ENCODE measurements at regions not wholly inside any gene's neighbourhood (a gene's known extent, or its start where the extent isn't known, plus 50 kb on each side); places are given as distances from the start of the nearest gene placed in this dataset.

DNA sequence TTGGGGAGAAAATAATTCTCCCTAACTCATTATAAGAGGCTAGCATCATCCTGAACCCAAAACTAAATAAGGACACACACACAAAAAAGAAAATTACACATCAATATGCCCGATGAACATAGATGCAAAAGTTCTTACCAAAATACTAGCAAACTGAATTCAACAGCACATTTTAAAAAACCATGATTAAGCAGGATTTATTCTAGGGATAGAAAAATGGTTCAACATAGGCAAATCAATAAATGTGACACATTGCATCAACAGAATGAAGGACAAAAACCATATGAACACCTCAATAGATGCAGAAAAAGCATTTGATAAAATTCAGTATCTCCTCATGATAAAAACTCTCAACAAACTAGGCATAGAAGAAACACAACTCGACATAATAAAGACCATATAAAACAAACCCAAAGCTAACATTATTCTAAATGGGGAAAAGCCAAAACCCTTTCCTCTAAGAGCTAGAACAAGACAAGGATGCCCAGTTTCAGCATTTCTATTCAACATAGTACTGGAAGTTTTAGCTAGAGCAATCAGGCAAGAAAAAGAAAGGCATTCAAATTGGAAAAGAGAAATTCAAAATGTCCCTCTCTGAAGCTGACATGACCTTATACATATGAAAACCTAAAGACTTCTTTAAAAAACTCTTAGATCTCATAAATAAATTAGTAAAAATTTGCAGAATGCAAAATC is 200.9 kb downstream of the NKX6-1 start:
- no peaks in the 10 kb centered on the region for H3K4me1 Mint-ChIP-seq (ENCODE audit: low read depth, unreplicated experiment)
- H3K9me3 Mint-ChIP-seq (ENCODE audit: unreplicated experiment) = peaks cover 3% of the 10 kb centered on the region
- peak overlapping the region; percentile 41 for H3K4me3 Mint-ChIP-seq (ENCODE audit: unreplicated experiment)
- DNase-seq = no peak
- peaks cover 5% of the 10 kb centered on the region for H3K36me3 Mint-ChIP-seq (ENCODE audit: unreplicated experiment)
- no peak overlapping the region for H3K27ac Mint-ChIP-seq (ENCODE audit: unreplicated experiment)
- TF ChIP-seq CTCF (IDR thresholded peaks at IDR 0.05; ENCODE audit: partially characterized antibody, unreplicated experiment) = no peak
- H3K27me3 Mint-ChIP-seq (ENCODE audit: unreplicated experiment) = peaks cover 2% of the 10 kb centered on the region

DNA sequence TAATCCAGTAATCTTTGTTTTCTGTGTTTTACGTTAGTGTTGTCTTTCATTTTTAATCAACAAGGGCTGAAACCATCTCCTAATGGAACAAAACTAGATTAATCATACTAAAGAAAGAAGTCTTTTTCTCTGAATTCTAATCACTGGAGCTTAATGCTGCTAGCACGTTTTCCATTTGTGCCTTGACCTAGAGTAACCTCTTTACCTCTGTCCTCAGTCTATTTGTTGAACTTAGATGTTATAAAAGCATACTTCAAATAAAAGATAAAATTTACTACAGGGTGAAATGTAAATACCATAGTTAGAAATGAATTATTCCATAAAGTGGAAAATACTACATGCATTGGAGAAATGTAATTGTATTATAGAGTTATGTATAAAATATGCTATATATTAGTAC is 207.1 kb downstream of the NKX6-1 start:
- Mint-ChIP-seq H3K27me3 (ENCODE audit: unreplicated experiment) (peaks cover 4% of the 10 kb centered on the region), H3K4me1 (ENCODE audit: low read depth, unreplicated experiment) (no peaks in the 10 kb centered on the region), H3K27ac (ENCODE audit: unreplicated experiment) (no peak overlapping the region), H3K4me3 (ENCODE audit: unreplicated experiment) (no peak overlapping the region), H3K36me3 (ENCODE audit: unreplicated experiment) (peaks cover 28% of the 10 kb centered on the region), H3K9me3 (ENCODE audit: unreplicated experiment) (peaks cover 5% of the 10 kb centered on the region)
- no peak for TF ChIP-seq CTCF (IDR thresholded peaks at IDR 0.05; ENCODE audit: partially characterized antibody, unreplicated experiment)
- DNase-seq = no peak

DNA sequence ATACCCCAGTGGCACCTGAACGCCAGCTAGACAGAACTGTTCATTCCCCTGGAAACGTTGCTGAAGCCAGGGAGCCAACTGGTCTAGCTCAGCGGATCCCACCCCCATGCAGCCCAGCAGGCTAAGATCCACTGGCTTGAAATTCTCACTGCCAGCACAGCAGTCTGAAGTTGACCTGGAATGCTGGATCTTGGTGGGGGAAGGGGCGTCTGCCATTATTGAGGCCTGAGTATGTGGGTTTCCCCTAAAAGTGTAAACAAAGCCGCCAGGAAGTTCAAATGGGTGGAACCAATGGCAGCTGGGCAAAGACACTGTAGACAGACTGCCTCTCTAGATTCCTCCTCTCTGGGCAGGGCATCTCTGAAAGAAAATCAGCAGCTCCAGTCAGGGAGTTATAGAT is 213.0 kb downstream of the NKX6-1 start:
- Mint-ChIP-seq H3K4me1 (ENCODE audit: low read depth, unreplicated experiment) (no peaks in the 10 kb centered on the region), H3K27me3 (ENCODE audit: unreplicated experiment) (peaks cover 6% of the 10 kb centered on the region), H3K36me3 (ENCODE audit: unreplicated experiment) (peaks cover 26% of the 10 kb centered on the region), H3K4me3 (ENCODE audit: unreplicated experiment) (no peak overlapping the region), H3K9me3 (ENCODE audit: unreplicated experiment) (peaks cover 2% of the 10 kb centered on the region), H3K27ac (ENCODE audit: unreplicated experiment) (no peak overlapping the region)
- DNase-seq = no peak
- TF ChIP-seq CTCF (IDR thresholded peaks at IDR 0.05; ENCODE audit: partially characterized antibody, unreplicated experiment) = no peak

DNA sequence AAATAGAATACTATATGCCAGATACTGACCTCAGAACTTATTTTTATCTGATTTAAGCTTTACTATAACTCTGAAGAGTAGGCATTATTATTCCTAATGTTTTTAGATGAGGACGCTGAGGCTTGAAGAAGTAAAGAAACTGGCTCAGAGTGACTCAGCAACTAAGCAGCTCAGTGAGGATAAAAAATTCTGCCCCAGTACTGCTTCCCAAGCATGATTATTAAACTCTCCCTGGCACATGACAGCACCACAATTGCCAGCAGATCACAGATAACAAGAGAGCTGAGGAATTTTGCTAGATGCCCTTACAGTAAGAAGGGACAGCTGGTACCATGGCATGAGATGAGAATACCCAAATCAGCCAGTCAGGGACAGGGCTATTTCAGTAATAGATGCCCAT is 219.4 kb downstream of the NKX6-1 start:
- Mint-ChIP-seq H3K4me1 (ENCODE audit: low read depth, unreplicated experiment) (no peaks in the 10 kb centered on the region), H3K9me3 (ENCODE audit: unreplicated experiment) (no peaks in the 10 kb centered on the region), H3K27ac (ENCODE audit: unreplicated experiment) (no peak overlapping the region), H3K36me3 (ENCODE audit: unreplicated experiment) (no peaks in the 10 kb centered on the region), H3K27me3 (ENCODE audit: unreplicated experiment) (no peaks in the 10 kb centered on the region), H3K4me3 (ENCODE audit: unreplicated experiment) (no peak overlapping the region)
- no peak for DNase-seq
- TF ChIP-seq CTCF (IDR thresholded peaks at IDR 0.05; ENCODE audit: partially characterized antibody, unreplicated experiment) = no peak

GRCh38 chr4:84277923-84278322 is 221.2 kb downstream of the NKX6-1 start:
- Mint-ChIP-seq H3K9me3 (ENCODE audit: unreplicated experiment) (no peaks in the 10 kb centered on the region), H3K27me3 (ENCODE audit: unreplicated experiment) (no peaks in the 10 kb centered on the region), H3K27ac (ENCODE audit: unreplicated experiment) (no peak overlapping the region), H3K4me1 (ENCODE audit: low read depth, unreplicated experiment) (no peaks in the 10 kb centered on the region), H3K4me3 (ENCODE audit: unreplicated experiment) (no peak overlapping the region), H3K36me3 (ENCODE audit: unreplicated experiment) (no peaks in the 10 kb centered on the region)
- DNase-seq = no peak
- no peak for TF ChIP-seq CTCF (IDR thresholded peaks at IDR 0.05; ENCODE audit: partially characterized antibody, unreplicated experiment)
